ENCODE measurements at regions not wholly inside any gene's neighbourhood (a gene's known extent, or its start where the extent isn't known, plus 50 kb on each side); places are given as distances from the start of the nearest gene placed in this dataset.

DNA sequence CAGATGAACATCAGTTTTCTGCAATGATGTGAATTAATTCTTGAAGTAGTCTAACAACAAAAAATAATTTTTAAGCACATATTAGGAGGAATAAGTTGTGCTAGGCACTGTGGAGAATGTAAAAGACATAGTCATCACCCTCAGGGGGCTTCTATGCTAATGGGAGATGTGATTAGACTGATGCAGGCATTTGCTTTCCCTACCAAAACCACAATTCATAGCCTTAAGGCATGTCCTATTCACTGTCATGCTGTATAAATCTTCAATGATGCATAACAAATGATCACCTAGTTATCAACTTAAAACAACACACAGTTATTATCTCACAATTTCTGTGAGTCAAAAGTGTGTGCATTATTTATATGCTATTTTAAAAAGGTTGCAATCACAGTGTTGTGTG is 422.6 kb downstream of the MAN2A1 start:
- TF ChIP-seq CTCF (IDR thresholded peaks at IDR 0.05; ENCODE audit: extremely low read depth in 1 of 2, insufficient read depth in 1 of 2, low read depth in 1 of 2, low read length in 2 of 2): no peak
- no peak for TF ChIP-seq POLR2AphosphoS5 (IDR thresholded peaks at IDR 0.05; ENCODE audit: insufficient read depth, low read depth, low read length)
- no peak for TF ChIP-seq POLR2A (IDR thresholded peaks at IDR 0.05; ENCODE audit: low read depth, low read length)

Data from endothelial cell of umbilical vein (primary cell).